Fibroblast of villous mesenchyme (primary cell): ENCODE measurements at regions not wholly inside any gene's neighbourhood (a gene's known extent, or its start where the extent isn't known, plus 50 kb on each side); places are given as distances from the start of the nearest gene placed in this dataset.

ENCODE experiments used
- DNase-seq: peaks from one replicate; pipeline ENCODE4 v3.0.0-alpha.2; 2010; ENCODE audit warnings: low read depth
- H3K4me3 ChIP-seq: 2 replicates; pipeline ENCODE4 v1.5.1; 2011; ENCODE audit warnings: low read depth, mild to moderate bottlenecking, low read length
- CTCF ChIP-seq: IDR thresholded peaks from 2 replicates; pipeline ENCODE4 v1.5.1; 2012; ENCODE audit warnings: low read depth, mild to moderate bottlenecking, low read length; ENCODE audit not compliant: insufficient read depth

GRCh38 chr11:29564486-29564885 is 452.3 kb downstream of the KCNA4 start:
- H3K4me3 ChIP-seq, result no peak overlapping the region
- no peak for DNase-seq
- no peak for TF ChIP-seq CTCF

GRCh38 chr11:29562183-29562582 is 454.6 kb downstream of the KCNA4 start:
- DNase-seq, result no peak
- H3K4me3 ChIP-seq, result no peak overlapping the region
- TF ChIP-seq CTCF, result no peak

GRCh38 chr11:29553990-29554389 is 462.8 kb downstream of the KCNA4 start:
- no peak overlapping the region for H3K4me3 ChIP-seq
- no peak for TF ChIP-seq CTCF
- no peak for DNase-seq

- H3K4me3 ChIP-seq, result no peak overlapping the region
- DNase-seq, result no peak
- no peak for TF ChIP-seq CTCF
These were observed 478.3 kb downstream of the KCNA4 start for GRCh38 chr11:29538339-29539036.

- no peak overlapping the region for H3K4me3 ChIP-seq
- DNase-seq, result no peak
- TF ChIP-seq CTCF, result no peak
These were observed 482.0 kb downstream of the KCNA4 start for GRCh38 chr11:29534836-29535235.

GRCh38 chr11:29530961-29531360 is 485.9 kb downstream of the KCNA4 start:
- no peak for DNase-seq
- no peak for TF ChIP-seq CTCF
- no peak overlapping the region for H3K4me3 ChIP-seq

- DNase-seq, result peak; percentile 52
- no peak overlapping the region for H3K4me3 ChIP-seq
- peak; percentile 22 for TF ChIP-seq CTCF
These were observed 489.4 kb downstream of the KCNA4 start for GRCh38 chr11:29527391-29527936.
